OCI-LY3 (cell line): ENCODE measurements at regions not wholly inside any gene's neighbourhood (a gene's known extent, or its start where the extent isn't known, plus 50 kb on each side); places are given as distances from the start of the nearest gene placed in this dataset.
"Not testable (repeated sequence)": the region's sequence is repeated elsewhere in the genome, so short reads cannot be mapped to it uniquely, and the experiment has no call there.

Source experiments
- H2AFZ ChIP-seq: fragments of 200-600, 300-600 bp; shearing (Covaris generic); 2 replicates; pipeline ENCODE4 v1.6.0; 2014; ENCODE audit warnings: antibody characterized with exemption, low read depth, low read length
- H3K27ac ChIP-seq: fragments of 200-600, 300-600 bp; sonication (generic); 2 replicates; pipeline ENCODE4 v1.5.1; 2014; ENCODE audit warnings: mild to moderate bottlenecking, low read length, moderate library complexity, mixed read lengths
- H3K27me3 ChIP-seq: fragments of 200-600, 300-600 bp; sonication (generic); 2 replicates; pipeline ENCODE4 v1.6.1; 2014; ENCODE audit warnings: low read depth, low read length, mixed read lengths
- H3K36me3 ChIP-seq: fragments of 200-600, 300-600 bp; sonication (generic); replicated peaks from 2 replicates; pipeline ENCODE3; 2014; ENCODE audit warnings: low read depth, low read length, mixed read lengths
- H3K4me1 ChIP-seq: fragments of 300-600, 200-600 bp; sonication (generic); 2 replicates; pipeline ENCODE4 v1.6.1; 2014; ENCODE audit warnings: low read length, mixed read lengths
- H3K4me2 ChIP-seq: fragments of 200-600, 300-600 bp; sonication (generic); 2 replicates; pipeline ENCODE4 v1.6.1; 2014; ENCODE audit warnings: low read length, mixed read lengths
- H3K4me3 ChIP-seq: fragments of 300-600, 200-600 bp; sonication (generic); 2 replicates; pipeline ENCODE4 v1.5.1; 2014; ENCODE audit warnings: antibody characterized with exemption, mild to moderate bottlenecking, low read length, moderate library complexity
- H3K79me2 ChIP-seq: fragments of 300-600, 200-600 bp; shearing (Covaris generic); 2 replicates; pipeline ENCODE4 v1.6.1; 2014; ENCODE audit warnings: mild to moderate bottlenecking, low read length, mixed read lengths
- H3K9ac ChIP-seq: fragments of 300-600, 200-600 bp; shearing (Covaris generic); 2 replicates; pipeline ENCODE4 v1.6.0; 2014; ENCODE audit warnings: mild to moderate bottlenecking, low read length, moderate library complexity
- H3K9me3 ChIP-seq: fragments of 200-600, 300-600 bp; shearing (Covaris generic); 2 replicates; pipeline ENCODE4 v1.6.1; 2014; ENCODE audit warnings: low read length, mixed read lengths; ENCODE audit not compliant: insufficient read depth
- H4K20me1 ChIP-seq: fragments of 200-600, 300-600 bp; sonication (generic); 2 replicates; pipeline ENCODE4 v1.6.1; 2016; ENCODE audit warnings: low read length, mixed read lengths; ENCODE audit not compliant: insufficient read depth
- CTCF ChIP-seq: fragments of 200-600, 300-600 bp; sonication (generic); IDR thresholded peaks from 2 replicates; pipeline ENCODE4 v1.5.1; 2014; ENCODE audit warnings: antibody characterized with exemption, low read length, low read depth
- EZH2phosphoT487 ChIP-seq: fragments of 200-600 bp; shearing (Covaris generic); IDR thresholded peaks from 2 replicates; pipeline ENCODE4 v1.6.1; 2018; ENCODE audit warnings: antibody characterized with exemption, mixed run types, low read depth

- Histone ChIP-seq H3K4me1 (no peaks in the 10 kb centered on the region), H3K27ac (no peak overlapping the region), H3K4me3 (no peak overlapping the region), H3K27me3 (no peaks in the 10 kb centered on the region), H3K9me3 (no peaks in the 10 kb centered on the region), H3K79me2 (no peaks in the 10 kb centered on the region), H2AFZ (no peak overlapping the region), H3K4me2 (no peak overlapping the region), H3K9ac (no peak overlapping the region), H3K36me3 (no peaks in the 10 kb centered on the region), H4K20me1 (no peaks in the 10 kb centered on the region)
- TF ChIP-seq EZH2phosphoT487 (no peak), CTCF (no peak)
Observed at GRCh38 chrX:128805236-128805635, 718.1 kb downstream of the SMARCA1 start.

GRCh38 chrX:128804828-128805227 is 718.5 kb downstream of the SMARCA1 start:
- Histone ChIP-seq H3K4me1 (no peaks in the 10 kb centered on the region), H3K27me3 (no peaks in the 10 kb centered on the region), H3K9me3 (no peaks in the 10 kb centered on the region), H3K9ac (no peak overlapping the region), H3K79me2 (no peaks in the 10 kb centered on the region), H2AFZ (no peak overlapping the region), H3K27ac (no peak overlapping the region), H4K20me1 (no peaks in the 10 kb centered on the region), H3K36me3 (no peaks in the 10 kb centered on the region), H3K4me2 (no peak overlapping the region), H3K4me3 (no peak overlapping the region)
- no peak for TF ChIP-seq CTCF

- H4K20me1 ChIP-seq, result no peaks in the 10 kb centered on the region
- H3K27me3 ChIP-seq, result no peaks in the 10 kb centered on the region
- no peaks in the 10 kb centered on the region for H3K36me3 ChIP-seq
- no peaks in the 10 kb centered on the region for H3K4me1 ChIP-seq
- peak; percentile 55 for TF ChIP-seq CTCF
- TF ChIP-seq EZH2phosphoT487, result no peak
- H3K9ac ChIP-seq, result no peak overlapping the region
- H3K27ac ChIP-seq, result no peak overlapping the region
- no peak overlapping the region for H3K4me2 ChIP-seq
- no peaks in the 10 kb centered on the region for H3K79me2 ChIP-seq
- H3K4me3 ChIP-seq, result no peak overlapping the region
- H3K9me3 ChIP-seq, result no peaks in the 10 kb centered on the region
- H2AFZ ChIP-seq, result no peak overlapping the region
Observed at GRCh38 chrX:128800138-128800537, 723.2 kb downstream of the SMARCA1 start.

GRCh38 chrX:128783139-128783538 is 730.9 kb upstream of the ACTRT1 start:
- H3K9ac ChIP-seq, H4K20me1 ChIP-seq, H2AFZ ChIP-seq, H3K79me2 ChIP-seq, H3K4me3 ChIP-seq, H3K4me2 ChIP-seq, H3K9me3 ChIP-seq, H3K36me3 ChIP-seq, H3K27me3 ChIP-seq, H3K4me1 ChIP-seq, H3K27ac ChIP-seq: not testable (repeated sequence)

- H2AFZ ChIP-seq, result no peak overlapping the region
- H3K27me3 ChIP-seq, result no peaks in the 10 kb centered on the region
- no peak overlapping the region for H3K4me2 ChIP-seq
- H3K36me3 ChIP-seq, result no peaks in the 10 kb centered on the region
- no peaks in the 10 kb centered on the region for H4K20me1 ChIP-seq
- no peaks in the 10 kb centered on the region for H3K79me2 ChIP-seq
- H3K9me3 ChIP-seq, result no peaks in the 10 kb centered on the region
- no peak overlapping the region for H3K27ac ChIP-seq
- TF ChIP-seq EZH2phosphoT487, result no peak
- peak; percentile 53 for TF ChIP-seq CTCF
- H3K4me1 ChIP-seq, result peaks cover 5% of the 10 kb centered on the region; the same call in 1 of the 2 replicates
- no peak overlapping the region for H3K9ac ChIP-seq
- H3K4me3 ChIP-seq, result no peak overlapping the region
Observed at GRCh38 chrX:128781506-128781905, 729.3 kb upstream of the ACTRT1 start.
